Stimulated activated CD8-positive, alpha-beta memory T cell treated with anti-CD3 and anti-CD28 coated beads, Interleukin-7, amount 100 ng/mL, for 1 hour (primary cell): ENCODE measurements at regions not wholly inside any gene's neighbourhood (a gene's known extent, or its start where the extent isn't known, plus 50 kb on each side); places are given as distances from the start of the nearest gene placed in this dataset.

ENCODE experiments used
- DNase-seq, 2 donors: peaks; one replicate each; pipeline ENCODE4 v3.0.0-alpha.2; 2020; ENCODE audit warnings: low read depth in 2 of 2

GRCh38 chr13:75052616-75053015 is 429.4 kb downstream of the TBC1D4 start:
- DNase-seq, result no peak

GRCh38 chr13:75050419-75051046 is 431.4 kb downstream of the TBC1D4 start:
- no peak for DNase-seq

GRCh38 chr13:75049735-75050335 is 432.1 kb downstream of the TBC1D4 start:
- DNase-seq, result no peak

GRCh38 chr13:75042807-75043206 is 439.2 kb downstream of the TBC1D4 start:
- no peak for DNase-seq

- no peak for DNase-seq
These were observed 443.4 kb downstream of the TBC1D4 start for GRCh38 chr13:75038393-75039113.

- no peak for DNase-seq
These were observed 456.0 kb downstream of the TBC1D4 start for GRCh38 chr13:75025956-75026355.

- no peak for DNase-seq
These were observed 457.4 kb downstream of the TBC1D4 start for GRCh38 chr13:75024602-75025001.

GRCh38 chr13:75023609-75024008 is 458.4 kb downstream of the TBC1D4 start:
- no peak for DNase-seq

- DNase-seq, result no peak
These were observed 460.8 kb downstream of the TBC1D4 start for GRCh38 chr13:75021151-75021550.

- DNase-seq, result no peak
These were observed 465.7 kb downstream of the TBC1D4 start for GRCh38 chr13:75016225-75016624.

GRCh38 chr13:75013818-75014217 is 468.2 kb downstream of the TBC1D4 start:
- no peak for DNase-seq

- DNase-seq, result no peak
These were observed 471.0 kb downstream of the TBC1D4 start for GRCh38 chr13:75010941-75011340.

GRCh38 chr13:75008926-75009325 is 473.0 kb downstream of the TBC1D4 start:
- DNase-seq, result no peak

- DNase-seq, result no peak
These were observed 491.0 kb downstream of the TBC1D4 start for GRCh38 chr13:74990992-74991391.

GRCh38 chr13:74987124-74987690 is 494.8 kb downstream of the TBC1D4 start:
- DNase-seq, result no peak

- no peak for DNase-seq
These were observed 495.4 kb downstream of the TBC1D4 start for GRCh38 chr13:74986609-74987008.

GRCh38 chr13:74979703-74980102 is 502.3 kb downstream of the TBC1D4 start:
- no peak for DNase-seq

GRCh38 chr13:74978591-74978990 is 503.4 kb downstream of the TBC1D4 start:
- DNase-seq, result no peak

- no peak for DNase-seq
These were observed 504.5 kb downstream of the TBC1D4 start for GRCh38 chr13:74977498-74977897.

GRCh38 chr13:74975111-74975510 is 506.9 kb downstream of the TBC1D4 start:
- no peak for DNase-seq

- no peak for DNase-seq
These were observed 507.8 kb downstream of the TBC1D4 start for GRCh38 chr13:74973935-74974879.

GRCh38 chr13:74969419-74969818 is 512.5 kb downstream of the TBC1D4 start:
- no peak for DNase-seq
